CD14-positive monocyte (primary cell): ENCODE measurements at regions not wholly inside any gene's neighbourhood (a gene's known extent, or its start where the extent isn't known, plus 50 kb on each side); places are given as distances from the start of the nearest gene placed in this dataset.
A peak's percentile ranks its signal among the peaks of the same experiment; 100 is the strongest.

Experiments used
- DNase-seq, 3 donors: peaks; one replicate each; pipeline ENCODE4 v3.0.0-alpha.2; 2011 to 2022
- H2AFZ ChIP-seq: 2 replicates; pipeline ENCODE4 v1.6.0; 2012; ENCODE audit warnings: mild to moderate bottlenecking, low read depth, low read length, inconsistent platforms; ENCODE audit not compliant: insufficient read depth, poor library complexity, severe bottlenecking
- H3K27ac ChIP-seq, 2 donors: 1 replicate in 1 of 2; 2 replicates in 1 of 2; pipeline ENCODE4 v1.5.1; 2012 to 2013; ENCODE audit warnings: low read length in 2 of 2, control low read depth in 1 of 2, inconsistent platforms in 1 of 2, low read depth in 1 of 2, mild to moderate bottlenecking in 1 of 2
- H3K27me3 ChIP-seq, 2 donors: one replicate each; pipeline versions ENCODE4 v1.6.0 to v1.6.1; 2011 to 2013; ENCODE audit warnings: low read length in 2 of 2; ENCODE audit not compliant: control insufficient read depth in 2 of 2, insufficient read depth in 2 of 2
- H3K36me3 ChIP-seq, 2 donors: replicated peaks in 1 of 2; 1 replicate in 1 of 2; 2 replicates in 1 of 2; pipeline versions ENCODE4 v1.5.1 to v1.6.1; 2012 to 2013; ENCODE audit warnings: low read length in 2 of 2, control low read depth in 1 of 2, inconsistent platforms in 1 of 2, mild to moderate bottlenecking in 1 of 2; ENCODE audit not compliant: insufficient read depth in 2 of 2, control insufficient read depth in 1 of 2
- H3K4me1 ChIP-seq, 2 donors: 1 replicate in 1 of 2; 2 replicates in 1 of 2; pipeline versions ENCODE4 v1.5.1 to v1.6.1; 2012 to 2013; ENCODE audit warnings: low read length in 2 of 2, control low read depth in 1 of 2, inconsistent platforms in 1 of 2, mild to moderate bottlenecking in 1 of 2, moderate library complexity in 1 of 2; ENCODE audit not compliant: insufficient read depth in 2 of 2, control insufficient read depth in 1 of 2
- H3K4me2 ChIP-seq: replicated peaks from 2 replicates; pipeline ENCODE3; 2012; ENCODE audit warnings: low read length, moderate library complexity, mild to moderate bottlenecking; ENCODE audit not compliant: poor library complexity, severe bottlenecking; ENCODE audit errors: extremely low read depth
- H3K4me3 ChIP-seq, 3 experiments: fragments of 200-600 bp in 1 of 3; sonication (generic) in 1 of 3; replicated peaks in 1 of 3; 1 replicate in 2 of 3; 2 replicates in 1 of 3; pipeline ENCODE4 v1.5.1; 2011 to 2013; ENCODE audit warnings: low read length in 3 of 3, mild to moderate bottlenecking in 3 of 3, control low read depth in 2 of 3, low read depth in 2 of 3, inconsistent platforms in 1 of 3, moderate library complexity in 1 of 3
- H3K79me2 ChIP-seq: 2 replicates; pipeline ENCODE4 v1.6.0; 2012; ENCODE audit warnings: mild to moderate bottlenecking, control low read depth, inconsistent platforms, low read length, moderate library complexity; ENCODE audit not compliant: insufficient read depth
- H3K9ac ChIP-seq: 2 replicates; pipeline ENCODE4 v1.6.0; 2017; ENCODE audit warnings: low read length, mild to moderate bottlenecking; ENCODE audit not compliant: insufficient read depth, poor library complexity, severe bottlenecking
- H3K9me3 ChIP-seq, 2 donors: replicated peaks in 1 of 2; 1 replicate in 1 of 2; 2 replicates in 1 of 2; pipeline versions ENCODE4 v1.5.1 to v1.6.1; 2012 to 2013; ENCODE audit warnings: low read length in 2 of 2, control low read depth in 1 of 2; ENCODE audit not compliant: control insufficient read depth in 1 of 2, insufficient read depth in 1 of 2
- H4K20me1 ChIP-seq: 2 replicates; pipeline ENCODE4 v1.6.0; 2012; ENCODE audit warnings: mild to moderate bottlenecking, low read length, control low read depth, moderate library complexity; ENCODE audit not compliant: insufficient read depth
- H3K27ac Mint-ChIP-seq, 7 donors: one replicate each; pipeline ENCODE4 v1.8.0; 2020; ENCODE audit warnings: mild to moderate bottlenecking in 7 of 7, mixed read lengths in 7 of 7, moderate library complexity in 6 of 7, inconsistent platforms in 2 of 7
- H3K27me3 Mint-ChIP-seq, 3 donors: one replicate each; pipeline ENCODE4 v1.8.0; 2021 to 2022; ENCODE audit warnings: low read depth in 3 of 3, mild to moderate bottlenecking in 3 of 3, mixed read lengths in 3 of 3, moderate library complexity in 3 of 3, inconsistent platforms in 1 of 3
- H3K36me3 Mint-ChIP-seq, 2 donors: one replicate each; pipeline ENCODE4 v1.8.0; 2020; ENCODE audit warnings: mixed read lengths in 2 of 2, inconsistent platforms in 1 of 2, mild to moderate bottlenecking in 1 of 2
- H3K4me1 Mint-ChIP-seq: one replicate; pipeline ENCODE4 v1.8.0; 2020; ENCODE audit warnings: mild to moderate bottlenecking, mixed read lengths
- H3K4me3 Mint-ChIP-seq, 2 donors: one replicate each; pipeline ENCODE4 v1.8.0; 2020; ENCODE audit warnings: mild to moderate bottlenecking in 2 of 2, mixed read lengths in 2 of 2, moderate library complexity in 1 of 2
- H3K9me3 Mint-ChIP-seq, 7 donors: one replicate each; pipeline ENCODE4 v1.8.0; 2020 to 2022; ENCODE audit warnings: mixed read lengths in 7 of 7, mild to moderate bottlenecking in 6 of 7, moderate library complexity in 6 of 7, inconsistent platforms in 2 of 7
- WGBS: methylation state at CpG from one replicate; pipeline ENCODE4 v1.1.5; 2013; ENCODE audit warnings: missing lambda C conversion rate; ENCODE audit not compliant: insufficient coverage; 5-methylcytosine and 5-hydroxymethylcytosine counted together
- intact Hi-C, 2 donors: fragments of 100-400 bp; cut with micrococcal nuclease; formaldehyde crosslinking; loops; one replicate each; pipeline versions ENCODE4 v1.15.0 to v1.15.1; 2023
- TF ChIP-seq, protein P1 (sequence below): fragments of 200-600 bp; IDR thresholded peaks from one replicate; pipeline ENCODE4 v1.8.0; 2022; ENCODE audit warnings: antibody characterized with exemption, mild to moderate bottlenecking

DNA sequence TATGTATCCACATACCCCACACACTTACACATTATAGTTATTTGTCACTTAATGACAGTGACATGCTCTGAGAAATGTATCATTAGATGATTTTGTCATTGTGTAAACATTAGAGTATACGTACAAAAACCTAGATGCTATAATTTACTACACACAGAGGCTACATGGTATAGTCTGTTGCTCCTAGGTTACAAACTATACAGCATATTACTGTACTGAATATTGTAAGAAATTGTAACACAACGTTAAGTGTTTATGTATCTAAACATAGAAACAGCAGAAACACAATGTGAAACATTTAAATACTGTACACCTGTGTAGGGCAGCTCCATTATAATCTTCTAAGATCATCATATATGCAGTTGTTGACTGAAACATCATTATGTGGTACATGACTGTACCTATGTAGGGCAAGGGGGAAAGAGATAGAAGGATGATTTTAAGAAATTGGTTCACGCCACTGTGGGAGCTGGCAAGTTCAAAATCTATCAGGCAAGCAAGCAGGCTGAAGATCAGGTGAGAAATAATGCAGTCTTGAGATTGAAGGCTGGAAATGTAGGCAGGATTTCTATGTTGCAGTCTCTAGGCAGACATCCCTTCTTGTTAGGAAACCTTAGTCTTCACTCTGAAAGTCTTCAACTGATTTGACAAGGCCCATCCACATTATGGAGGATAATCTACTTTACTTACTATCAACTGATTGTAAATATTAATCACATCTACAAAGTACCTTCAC lies 78.0 kb upstream of the CPEB2 start:
- Histone ChIP-seq H3K4me1 (no peaks in the 10 kb centered on the region), H2AFZ (no peak overlapping the region), H3K79me2 (no peaks in the 10 kb centered on the region), H3K36me3 (no peaks in the 10 kb centered on the region), H3K9me3 (no peaks in the 10 kb centered on the region), H3K27ac (no peak overlapping the region), H3K9ac (no peak overlapping the region), H3K4me2 (no peak overlapping the region), H3K27me3 (no peaks in the 10 kb centered on the region), H3K4me3 (no peak overlapping the region), H4K20me1 (no peaks in the 10 kb centered on the region)
- intact Hi-C loops: no loop called here
- peaks cover 0 to 5% (median 4%) of the 10 kb centered on the region in 3 donors for H3K27me3 Mint-ChIP-seq
- peaks cover 2% of the 10 kb centered on the region for H3K4me1 Mint-ChIP-seq
- TF ChIP-seq, protein P1, sequence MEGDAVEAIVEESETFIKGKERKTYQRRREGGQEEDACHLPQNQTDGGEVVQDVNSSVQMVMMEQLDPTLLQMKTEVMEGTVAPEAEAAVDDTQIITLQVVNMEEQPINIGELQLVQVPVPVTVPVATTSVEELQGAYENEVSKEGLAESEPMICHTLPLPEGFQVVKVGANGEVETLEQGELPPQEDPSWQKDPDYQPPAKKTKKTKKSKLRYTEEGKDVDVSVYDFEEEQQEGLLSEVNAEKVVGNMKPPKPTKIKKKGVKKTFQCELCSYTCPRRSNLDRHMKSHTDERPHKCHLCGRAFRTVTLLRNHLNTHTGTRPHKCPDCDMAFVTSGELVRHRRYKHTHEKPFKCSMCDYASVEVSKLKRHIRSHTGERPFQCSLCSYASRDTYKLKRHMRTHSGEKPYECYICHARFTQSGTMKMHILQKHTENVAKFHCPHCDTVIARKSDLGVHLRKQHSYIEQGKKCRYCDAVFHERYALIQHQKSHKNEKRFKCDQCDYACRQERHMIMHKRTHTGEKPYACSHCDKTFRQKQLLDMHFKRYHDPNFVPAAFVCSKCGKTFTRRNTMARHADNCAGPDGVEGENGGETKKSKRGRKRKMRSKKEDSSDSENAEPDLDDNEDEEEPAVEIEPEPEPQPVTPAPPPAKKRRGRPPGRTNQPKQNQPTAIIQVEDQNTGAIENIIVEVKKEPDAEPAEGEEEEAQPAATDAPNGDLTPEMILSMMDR: no peak
- WGBS: 100% methylated on average over 1 of the region's 3 CpGs
- H3K4me3 Mint-ChIP-seq: no peak overlapping the region
- H3K9me3 Mint-ChIP-seq: peaks cover 0 to 3% (median 2%) of the 10 kb centered on the region in 7 donors
- H3K27ac Mint-ChIP-seq: no peak overlapping the region
- DNase-seq: no peak
- H3K36me3 Mint-ChIP-seq: no peaks in the 10 kb centered on the region

DNA sequence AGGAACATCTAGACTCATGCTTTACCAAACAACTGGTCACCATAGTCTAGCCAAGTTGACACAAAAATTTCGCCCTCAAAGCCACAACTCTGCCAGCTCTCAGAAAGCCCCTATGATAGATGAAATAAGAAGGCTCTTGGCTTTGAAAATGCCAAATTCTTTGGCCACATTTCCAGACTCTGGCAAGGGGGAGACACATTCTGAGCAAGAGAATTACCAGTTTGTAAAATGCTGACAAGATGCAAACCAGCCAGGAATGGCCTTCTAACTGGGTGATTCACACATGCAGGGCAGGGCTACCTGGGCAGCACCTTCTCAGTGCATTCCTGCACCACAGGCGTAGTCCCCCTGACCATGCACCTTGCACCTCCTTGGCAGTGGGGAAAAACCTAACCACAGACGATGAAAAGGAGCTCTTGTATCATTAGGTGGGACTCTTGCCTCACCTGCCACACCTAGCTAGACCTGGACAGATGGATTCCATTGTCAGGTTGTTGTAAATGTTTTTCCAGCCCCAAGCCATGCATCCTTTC lies 77.4 kb upstream of the CPEB2 start:
- no peaks in the 10 kb centered on the region for H4K20me1 ChIP-seq
- H3K4me1 Mint-ChIP-seq: peaks cover 2% of the 10 kb centered on the region
- peaks cover 0 to 3% (median 0%) of the 10 kb centered on the region in 7 donors for H3K9me3 Mint-ChIP-seq
- no peak overlapping the region for H3K4me3 Mint-ChIP-seq
- no peak overlapping the region for H2AFZ ChIP-seq
- no peaks in the 10 kb centered on the region for H3K9me3 ChIP-seq
- H3K27ac Mint-ChIP-seq: peak overlapping the region in 2 of 7 donors; percentile 10 to 24
- no peak overlapping the region for H3K4me3 ChIP-seq
- H3K4me2 ChIP-seq: no peak overlapping the region
- H3K27me3 Mint-ChIP-seq: peaks cover 0 to 5% (median 4%) of the 10 kb centered on the region in 3 donors
- H3K9ac ChIP-seq: no peak overlapping the region
- TF ChIP-seq, protein P1: no peak
- no peak overlapping the region for H3K27ac ChIP-seq
- no peaks in the 10 kb centered on the region for H3K4me1 ChIP-seq
- H3K79me2 ChIP-seq: no peaks in the 10 kb centered on the region
- 100% methylated on average over 1 of the region's 3 CpGs for WGBS
- intact Hi-C loops: no loop called here
- H3K36me3 Mint-ChIP-seq: no peaks in the 10 kb centered on the region
- H3K27me3 ChIP-seq: no peaks in the 10 kb centered on the region
- DNase-seq: no peak
- H3K36me3 ChIP-seq: no peaks in the 10 kb centered on the region
